GM23338 (cell line): ENCODE measurements at regions not wholly inside any gene's neighbourhood (a gene's known extent, or its start where the extent isn't known, plus 50 kb on each side); places are given as distances from the start of the nearest gene placed in this dataset.

Source experiments
- ATAC-seq: fragments of 200-7000 bp; cut with Tn5 transposase; 3 replicates; pipeline ENCODE4 v1.9.1; 2020
- DNase-seq: peaks from one replicate; pipeline ENCODE4 v3.0.0-alpha.2; 2015; ENCODE audit warnings: low spot score
- H2AFZ ChIP-seq: fragments of 200-600 bp; sonication (generic); 2 replicates; pipeline ENCODE4 v1.8.0; 2016; ENCODE audit warnings: antibody characterized with exemption, mild to moderate bottlenecking, moderate library complexity
- H3F3A ChIP-seq: fragments of 200-600 bp; sonication (generic); replicated peaks from 2 replicates; pipeline ENCODE4 v1.8.0; 2017; ENCODE audit warnings: antibody characterized with exemption, mixed run types, low read depth
- H3K27ac ChIP-seq: fragments of 200-600 bp; sonication (generic); 2 replicates; pipeline ENCODE4 v1.6.1; 2016; ENCODE audit warnings: low read depth
- H3K27me3 ChIP-seq: fragments of 200-600 bp; sonication (generic); 2 replicates; pipeline ENCODE4 v1.8.0; 2016; ENCODE audit warnings: mild to moderate bottlenecking, mixed run types, moderate library complexity; ENCODE audit not compliant: insufficient read depth
- H3K36me3 ChIP-seq: fragments of 200-600 bp; sonication (generic); 2 replicates; pipeline ENCODE4 v1.8.0; 2016; ENCODE audit warnings: mild to moderate bottlenecking; ENCODE audit not compliant: insufficient read depth
- H3K4me1 ChIP-seq: fragments of 200-600 bp; sonication (generic); 2 replicates; pipeline ENCODE4 v1.8.0; 2016; ENCODE audit warnings: mild to moderate bottlenecking, moderate library complexity; ENCODE audit not compliant: insufficient read depth
- H3K4me2 ChIP-seq: fragments of 200-600 bp; sonication (generic); 2 replicates; pipeline ENCODE4 v1.7.1; 2017; ENCODE audit warnings: mixed run types
- H3K4me3 ChIP-seq: fragments of 200-600 bp; sonication (generic); 2 replicates; pipeline ENCODE4 v1.6.1; 2016; ENCODE audit warnings: mixed run types
- H3K79me2 ChIP-seq: fragments of 200-600 bp; sonication (generic); replicated peaks from 2 replicates; pipeline ENCODE4 v1.8.0; 2017; ENCODE audit warnings: mild to moderate bottlenecking; ENCODE audit not compliant: insufficient read depth
- H3K9me2 ChIP-seq: fragments of 200-600 bp; sonication (generic); 2 replicates; pipeline ENCODE4 v1.8.0; 2017; ENCODE audit not compliant: insufficient read depth
- H4K20me1 ChIP-seq: fragments of 200-600 bp; sonication (generic); replicated peaks from 2 replicates; pipeline ENCODE4 v1.8.0; 2017; ENCODE audit warnings: mild to moderate bottlenecking; ENCODE audit not compliant: insufficient read depth
- H3K27ac Mint-ChIP-seq: 2 replicates; pipeline ENCODE4 v1.8.0; 2020; ENCODE audit warnings: inconsistent platforms, mild to moderate bottlenecking, moderate library complexity, mixed read lengths
- H3K27me3 Mint-ChIP-seq: 3 replicates; pipeline ENCODE4 v1.8.0; 2022; ENCODE audit warnings: low read depth, mild to moderate bottlenecking, moderate library complexity, mixed read lengths, inconsistent platforms; ENCODE audit not compliant: insufficient read depth, poor library complexity
- H3K36me3 Mint-ChIP-seq: 3 replicates; pipeline ENCODE4 v1.8.0; 2021; ENCODE audit warnings: low read depth, mild to moderate bottlenecking, inconsistent platforms, moderate library complexity, mixed read lengths
- H3K4me1 Mint-ChIP-seq: 3 replicates; pipeline ENCODE4 v1.8.0; 2020; ENCODE audit warnings: mild to moderate bottlenecking, inconsistent platforms, mixed read lengths
- H3K4me3 Mint-ChIP-seq: 3 replicates; pipeline ENCODE4 v1.8.0; 2021; ENCODE audit warnings: moderate library complexity, mild to moderate bottlenecking, inconsistent platforms, mixed read lengths
- H3K9me3 Mint-ChIP-seq: 3 replicates; pipeline ENCODE4 v1.8.0; 2020; ENCODE audit warnings: moderate library complexity, mild to moderate bottlenecking, inconsistent platforms, mixed read lengths
- CREB1 ChIP-seq: fragments of 250-450 bp; sonication (Bioruptor Pico); IDR thresholded peaks from 2 replicates; pipeline ENCODE4 v1.5.0; 2020; ENCODE audit warnings: low read depth, mild to moderate bottlenecking, moderate library complexity
- CTCF ChIP-seq, 2 experiments: fragments of 200-600 bp in 1 of 2; sonication (generic) in 1 of 2; conservative IDR thresholded peaks; 2 replicates each; pipeline versions ENCODE4 v1.5.1 to v1.6.1; 2016 to 2017; ENCODE audit warnings: antibody characterized with exemption in 2 of 2, low read depth in 2 of 2, mild to moderate bottlenecking in 2 of 2, moderate library complexity in 1 of 2
- EZH2 ChIP-seq: fragments of 200-600 bp; sonication (generic); IDR thresholded peaks from one replicate; pipeline ENCODE4 v1.8.0; 2017; ENCODE audit warnings: antibody characterized with exemption, mild to moderate bottlenecking, low read depth; ENCODE audit not compliant: unreplicated experiment
- JUNB ChIP-seq: IDR thresholded peaks from one replicate; pipeline ENCODE4 v1.6.1; 2016; ENCODE audit warnings: antibody characterized with exemption; ENCODE audit not compliant: unreplicated experiment
- NANOG ChIP-seq: IDR thresholded peaks from 2 replicates; pipeline ENCODE4 v1.6.1; 2016; ENCODE audit warnings: antibody characterized with exemption, borderline replicate concordance
- STAT1 ChIP-seq: IDR thresholded peaks from one replicate; pipeline ENCODE4 v1.6.1; 2016; ENCODE audit warnings: antibody characterized with exemption; ENCODE audit not compliant: unreplicated experiment
- ZNF114 ChIP-seq: fragments of 250-450 bp; sonication (Bioruptor Pico); IDR thresholded peaks from 2 replicates; pipeline ENCODE4 v1.5.0; 2020; ENCODE audit warnings: mild to moderate bottlenecking, moderate library complexity
- ZNF331 ChIP-seq: fragments of 250-450 bp; sonication (Bioruptor Pico); IDR thresholded peaks from 2 replicates; pipeline ENCODE4 v1.5.0; 2020; ENCODE audit warnings: low read depth, mild to moderate bottlenecking, moderate library complexity
- TF ChIP-seq, protein P1 (sequence below): fragments of 250-450 bp; sonication (Bioruptor Pico); IDR thresholded peaks from 2 replicates; pipeline ENCODE4 v1.5.0; 2020; ENCODE audit warnings: mild to moderate bottlenecking, moderate library complexity

- Histone ChIP-seq H3K79me2 (peaks cover 84% of the 10 kb centered on the region), H3K36me3 (no peaks in the 10 kb centered on the region), H3F3A (0 out of 2 replicates have a peak, but pooled peaks cover 8% of the 10 kb centered on the region), H4K20me1 (peaks cover 19% of the 10 kb centered on the region), H3K4me2 (no peak overlapping the region), H2AFZ (no peak overlapping the region), H3K4me1 (peaks cover 24% of the 10 kb centered on the region), H3K27me3 (no peaks in the 10 kb centered on the region), H3K9me2 (no peaks in the 10 kb centered on the region), H3K4me3 (no peak overlapping the region), H3K27ac (no peak overlapping the region)
- TF ChIP-seq EZH2 (no peak), NANOG (no peak), STAT1 (no peak), JUNB (no peak), ZNF114 (CRISPR knock-in tag) (no peak), CREB1 (CRISPR knock-in tag) (no peak), ZNF331 (CRISPR knock-in tag) (no peak), CTCF (conservative IDR thresholded peaks at IDR 0.05; ENCODE audit: low read depth in 2 of 2) (no peak)
- TF ChIP-seq, protein P1, sequence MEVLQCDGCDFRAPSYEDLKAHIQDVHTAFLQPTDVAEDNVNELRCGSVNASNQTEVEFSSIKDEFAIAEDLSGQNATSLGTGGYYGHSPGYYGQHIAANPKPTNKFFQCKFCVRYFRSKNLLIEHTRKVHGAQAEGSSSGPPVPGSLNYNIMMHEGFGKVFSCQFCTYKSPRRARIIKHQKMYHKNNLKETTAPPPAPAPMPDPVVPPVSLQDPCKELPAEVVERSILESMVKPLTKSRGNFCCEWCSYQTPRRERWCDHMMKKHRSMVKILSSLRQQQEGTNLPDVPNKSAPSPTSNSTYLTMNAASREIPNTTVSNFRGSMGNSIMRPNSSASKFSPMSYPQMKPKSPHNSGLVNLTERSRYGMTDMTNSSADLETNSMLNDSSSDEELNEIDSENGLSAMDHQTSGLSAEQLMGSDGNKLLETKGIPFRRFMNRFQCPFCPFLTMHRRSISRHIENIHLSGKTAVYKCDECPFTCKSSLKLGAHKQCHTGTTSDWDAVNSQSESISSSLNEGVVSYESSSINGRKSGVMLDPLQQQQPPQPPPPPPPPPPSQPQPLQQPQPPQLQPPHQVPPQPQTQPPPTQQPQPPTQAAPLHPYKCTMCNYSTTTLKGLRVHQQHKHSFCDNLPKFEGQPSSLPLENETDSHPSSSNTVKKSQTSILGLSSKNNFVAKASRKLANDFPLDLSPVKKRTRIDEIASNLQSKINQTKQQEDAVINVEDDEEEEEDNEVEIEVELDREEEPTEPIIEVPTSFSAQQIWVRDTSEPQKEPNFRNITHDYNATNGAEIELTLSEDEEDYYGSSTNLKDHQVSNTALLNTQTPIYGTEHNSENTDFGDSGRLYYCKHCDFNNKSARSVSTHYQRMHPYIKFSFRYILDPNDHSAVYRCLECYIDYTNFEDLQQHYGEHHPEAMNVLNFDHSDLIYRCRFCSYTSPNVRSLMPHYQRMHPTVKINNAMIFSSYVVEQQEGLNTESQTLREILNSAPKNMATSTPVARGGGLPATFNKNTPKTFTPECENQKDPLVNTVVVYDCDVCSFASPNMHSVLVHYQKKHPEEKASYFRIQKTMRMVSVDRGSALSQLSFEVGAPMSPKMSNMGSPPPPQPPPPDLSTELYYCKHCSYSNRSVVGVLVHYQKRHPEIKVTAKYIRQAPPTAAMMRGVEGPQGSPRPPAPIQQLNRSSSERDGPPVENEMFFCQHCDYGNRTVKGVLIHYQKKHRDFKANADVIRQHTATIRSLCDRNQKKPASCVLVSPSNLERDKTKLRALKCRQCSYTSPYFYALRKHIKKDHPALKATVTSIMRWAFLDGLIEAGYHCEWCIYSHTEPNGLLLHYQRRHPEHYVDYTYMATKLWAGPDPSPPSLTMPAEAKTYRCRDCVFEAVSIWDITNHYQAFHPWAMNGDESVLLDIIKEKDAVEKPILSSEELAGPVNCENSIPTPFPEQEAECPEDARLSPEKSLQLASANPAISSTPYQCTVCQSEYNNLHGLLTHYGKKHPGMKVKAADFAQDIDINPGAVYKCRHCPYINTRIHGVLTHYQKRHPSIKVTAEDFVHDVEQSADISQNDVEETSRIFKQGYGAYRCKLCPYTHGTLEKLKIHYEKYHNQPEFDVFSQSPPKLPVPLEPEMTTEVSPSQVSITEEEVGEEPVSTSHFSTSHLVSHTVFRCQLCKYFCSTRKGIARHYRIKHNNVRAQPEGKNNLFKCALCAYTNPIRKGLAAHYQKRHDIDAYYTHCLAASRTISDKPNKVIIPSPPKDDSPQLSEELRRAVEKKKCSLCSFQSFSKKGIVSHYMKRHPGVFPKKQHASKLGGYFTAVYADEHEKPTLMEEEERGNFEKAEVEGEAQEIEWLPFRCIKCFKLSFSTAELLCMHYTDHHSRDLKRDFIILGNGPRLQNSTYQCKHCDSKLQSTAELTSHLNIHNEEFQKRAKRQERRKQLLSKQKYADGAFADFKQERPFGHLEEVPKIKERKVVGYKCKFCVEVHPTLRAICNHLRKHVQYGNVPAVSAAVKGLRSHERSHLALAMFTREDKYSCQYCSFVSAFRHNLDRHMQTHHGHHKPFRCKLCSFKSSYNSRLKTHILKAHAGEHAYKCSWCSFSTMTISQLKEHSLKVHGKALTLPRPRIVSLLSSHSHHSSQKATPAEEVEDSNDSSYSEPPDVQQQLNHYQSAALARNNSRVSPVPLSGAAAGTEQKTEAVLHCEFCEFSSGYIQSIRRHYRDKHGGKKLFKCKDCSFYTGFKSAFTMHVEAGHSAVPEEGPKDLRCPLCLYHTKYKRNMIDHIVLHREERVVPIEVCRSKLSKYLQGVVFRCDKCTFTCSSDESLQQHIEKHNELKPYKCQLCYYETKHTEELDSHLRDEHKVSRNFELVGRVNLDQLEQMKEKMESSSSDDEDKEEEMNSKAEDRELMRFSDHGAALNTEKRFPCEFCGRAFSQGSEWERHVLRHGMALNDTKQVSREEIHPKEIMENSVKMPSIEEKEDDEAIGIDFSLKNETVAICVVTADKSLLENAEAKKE (CRISPR knock-in tag) = no peak
- H3K4me1 Mint-ChIP-seq = peaks cover 41% of the 10 kb centered on the region
- ATAC-seq (no peak), DNase-seq (no peak)
- H3K9me3 Mint-ChIP-seq = no peaks in the 10 kb centered on the region
- H3K36me3 Mint-ChIP-seq = peaks cover 11% of the 10 kb centered on the region
- H3K27me3 Mint-ChIP-seq = peaks cover 23% of the 10 kb centered on the region
- H3K4me3 Mint-ChIP-seq = no peak overlapping the region
- no peak overlapping the region for H3K27ac Mint-ChIP-seq
Observed at GRCh38 chr2:120803764-120804335, 68.2 kb downstream of the GLI2 start.
